Tongue (tissue), 2 donors: ENCODE measurements at regions not wholly inside any gene's neighbourhood (a gene's known extent, or its start where the extent isn't known, plus 50 kb on each side); places are given as distances from the start of the nearest gene placed in this dataset. TPM values are rescaled to one million over a fixed set of nuclear protein-coding genes. Genes with fewer than 3 reads are reported as not detected.

Experiments used
- DNase-seq: peaks from one replicate; pipeline ENCODE4 v3.0.0-alpha.2; 2015
- small RNA-seq: library from RNA; depleted of rRNA; stranded (forward); fragments of <200 nt; gene quantifications from one replicate; pipeline ENCODE3, GENCODE V24; 2014; ENCODE audit warnings: low replicate concordance

- no peak for DNase-seq
Measured at GRCh38 chr16:47774661-47775060, 313.5 kb downstream of the PHKB start.

GRCh38 chr16:47753659-47754058, 292.5 kb downstream of the PHKB start:
- no peak for DNase-seq

Small RNA genes in the stretch of these regions (small RNA-seq; reads per million reads assigned to genes)
- not detected for gene AC141846.1
